ENCODE measurements at regions not wholly inside any gene's neighbourhood (a gene's known extent, or its start where the extent isn't known, plus 50 kb on each side); places are given as distances from the start of the nearest gene placed in this dataset.

DNA sequence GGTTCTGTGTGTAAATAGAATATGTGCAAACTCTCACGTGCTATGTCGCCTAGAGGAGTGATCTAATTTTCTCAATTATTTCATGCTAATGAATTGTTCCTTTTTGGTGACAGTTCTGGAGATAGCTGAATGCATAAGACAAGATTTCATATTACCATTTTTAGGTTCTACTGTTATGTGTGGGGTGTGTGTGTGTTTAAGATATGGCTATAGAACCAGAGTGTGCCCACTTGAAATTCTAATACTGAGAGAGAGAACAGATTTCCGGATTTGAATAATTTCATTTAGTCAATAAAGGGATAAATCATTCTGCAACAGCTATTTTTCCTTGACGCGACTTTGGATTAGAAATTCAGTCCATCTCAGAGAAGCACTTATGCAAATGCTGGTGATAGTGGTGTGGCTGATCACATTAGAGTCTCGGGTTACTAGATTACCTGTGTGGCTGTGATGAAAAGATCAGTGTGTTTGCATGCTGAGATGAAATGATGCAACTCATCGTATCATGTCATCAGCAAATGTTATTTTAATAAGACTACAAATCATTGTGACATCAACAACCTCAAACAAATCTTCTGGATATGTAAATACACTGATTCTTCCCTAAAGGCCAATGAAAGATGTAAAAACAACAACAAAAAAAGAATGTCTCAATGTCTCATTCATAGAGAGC lies 415.9 kb downstream of the EPHA4 start:
- intact Hi-C loops (cut with DNase I) = no loop called here
- TF ChIP-seq, protein P1, sequence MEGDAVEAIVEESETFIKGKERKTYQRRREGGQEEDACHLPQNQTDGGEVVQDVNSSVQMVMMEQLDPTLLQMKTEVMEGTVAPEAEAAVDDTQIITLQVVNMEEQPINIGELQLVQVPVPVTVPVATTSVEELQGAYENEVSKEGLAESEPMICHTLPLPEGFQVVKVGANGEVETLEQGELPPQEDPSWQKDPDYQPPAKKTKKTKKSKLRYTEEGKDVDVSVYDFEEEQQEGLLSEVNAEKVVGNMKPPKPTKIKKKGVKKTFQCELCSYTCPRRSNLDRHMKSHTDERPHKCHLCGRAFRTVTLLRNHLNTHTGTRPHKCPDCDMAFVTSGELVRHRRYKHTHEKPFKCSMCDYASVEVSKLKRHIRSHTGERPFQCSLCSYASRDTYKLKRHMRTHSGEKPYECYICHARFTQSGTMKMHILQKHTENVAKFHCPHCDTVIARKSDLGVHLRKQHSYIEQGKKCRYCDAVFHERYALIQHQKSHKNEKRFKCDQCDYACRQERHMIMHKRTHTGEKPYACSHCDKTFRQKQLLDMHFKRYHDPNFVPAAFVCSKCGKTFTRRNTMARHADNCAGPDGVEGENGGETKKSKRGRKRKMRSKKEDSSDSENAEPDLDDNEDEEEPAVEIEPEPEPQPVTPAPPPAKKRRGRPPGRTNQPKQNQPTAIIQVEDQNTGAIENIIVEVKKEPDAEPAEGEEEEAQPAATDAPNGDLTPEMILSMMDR (IDR thresholded peaks at IDR 0.05) = no peak
- Histone ChIP-seq H3K27me3 (no peaks in the 10 kb centered on the region), H3K27ac (no peak overlapping the region), H3K9me3 (no peaks in the 10 kb centered on the region), H3K4me3 (no peak overlapping the region), H3K4me1 (no peaks in the 10 kb centered on the region), H3K36me3 (no peaks in the 10 kb centered on the region)
- ATAC-seq (no peak), DNase-seq (no peak)

DNA sequence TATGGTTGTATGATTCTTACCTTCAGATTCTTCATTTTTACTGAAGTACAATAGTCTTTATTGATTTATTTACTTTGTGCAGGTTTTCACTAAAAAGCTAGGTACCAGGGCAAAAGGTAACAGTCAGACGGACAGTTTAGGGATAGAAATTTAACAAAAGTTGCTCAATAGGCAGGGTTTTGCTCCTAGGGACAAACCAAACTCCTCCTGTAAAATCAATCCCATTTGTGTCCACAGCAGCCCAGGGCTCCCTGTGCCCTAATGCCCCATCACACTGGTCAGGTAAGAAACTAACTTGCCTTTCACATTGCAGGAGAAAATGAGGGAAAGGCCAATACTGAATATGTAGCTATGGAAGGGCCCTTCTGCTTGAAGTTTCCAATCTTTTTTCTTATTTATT lies 410.9 kb downstream of the EPHA4 start:
- Histone ChIP-seq H3K4me1 (no peaks in the 10 kb centered on the region), H3K9me3 (no peaks in the 10 kb centered on the region), H3K27ac (no peak overlapping the region), H3K4me3 (no peak overlapping the region), H3K36me3 (no peaks in the 10 kb centered on the region), H3K27me3 (no peaks in the 10 kb centered on the region)
- intact Hi-C loops (cut with DNase I) = no loop called here
- ATAC-seq = no peak
- no peak for DNase-seq
- TF ChIP-seq, protein P1 (IDR thresholded peaks at IDR 0.05) = no peak

DNA sequence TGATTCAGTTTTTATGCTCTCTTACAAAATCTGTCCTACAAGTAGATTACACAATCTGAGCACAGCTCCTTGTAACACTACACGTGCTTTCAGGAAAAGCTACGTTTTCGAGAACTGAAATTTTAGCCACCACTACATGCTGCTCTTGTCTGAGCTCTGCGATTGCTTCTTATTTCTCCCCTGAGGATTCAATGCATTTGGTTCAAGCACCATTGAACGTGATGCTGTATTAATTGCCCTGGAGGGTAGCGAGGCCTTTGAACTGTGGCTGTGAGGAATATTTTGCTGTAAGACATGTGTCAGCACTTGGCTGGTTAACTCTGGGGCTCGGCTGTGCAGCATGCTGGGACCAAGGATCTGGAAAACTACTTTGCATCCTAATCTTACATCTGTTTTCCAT lies 405.8 kb downstream of the EPHA4 start:
- H3K36me3 ChIP-seq = no peaks in the 10 kb centered on the region
- ATAC-seq = no peak
- no peak overlapping the region for H3K27ac ChIP-seq

DNA sequence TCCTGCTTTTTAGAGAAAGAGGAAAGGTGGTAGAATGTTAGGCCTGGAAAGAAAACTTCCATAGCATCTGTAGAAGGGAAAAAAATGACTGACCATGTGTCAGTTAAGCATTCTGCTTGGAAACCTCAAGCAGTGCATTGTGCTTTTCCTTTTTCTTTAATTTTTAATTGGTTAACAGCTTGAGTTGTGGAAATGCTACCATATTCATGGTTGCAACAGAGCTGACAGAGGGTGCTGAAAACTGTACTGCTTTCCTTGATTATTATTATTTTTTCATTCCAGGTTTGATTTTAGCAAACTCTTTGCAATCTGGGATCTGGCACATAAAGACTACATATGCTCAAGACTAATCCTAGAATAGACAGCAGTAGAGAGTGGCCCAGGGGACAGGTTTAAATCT lies 404.5 kb downstream of the EPHA4 start:
- H3K27ac ChIP-seq = no peak overlapping the region
- intact Hi-C loops (cut with DNase I) = no loop called here
- H3K4me1 ChIP-seq = no peaks in the 10 kb centered on the region
- ATAC-seq (no peak), DNase-seq (no peak)
- TF ChIP-seq, protein P1 (IDR thresholded peaks at IDR 0.05) = no peak
- H3K9me3 ChIP-seq = no peaks in the 10 kb centered on the region
- no peaks in the 10 kb centered on the region for H3K27me3 ChIP-seq
- no peak overlapping the region for H3K4me3 ChIP-seq
- no peaks in the 10 kb centered on the region for H3K36me3 ChIP-seq

More for the DNA sequence above, 405.8 kb downstream of the EPHA4 start:
- TF ChIP-seq, protein P1 (IDR thresholded peaks at IDR 0.05) = no peak
- peak in 2 of 4 donors; percentile 57 to 67 for DNase-seq
- Histone ChIP-seq H3K27me3 (no peaks in the 10 kb centered on the region), H3K4me1 (no peaks in the 10 kb centered on the region), H3K9me3 (no peaks in the 10 kb centered on the region), H3K4me3 (no peak overlapping the region)
- intact Hi-C loops (cut with DNase I) = no loop called here

DNA sequence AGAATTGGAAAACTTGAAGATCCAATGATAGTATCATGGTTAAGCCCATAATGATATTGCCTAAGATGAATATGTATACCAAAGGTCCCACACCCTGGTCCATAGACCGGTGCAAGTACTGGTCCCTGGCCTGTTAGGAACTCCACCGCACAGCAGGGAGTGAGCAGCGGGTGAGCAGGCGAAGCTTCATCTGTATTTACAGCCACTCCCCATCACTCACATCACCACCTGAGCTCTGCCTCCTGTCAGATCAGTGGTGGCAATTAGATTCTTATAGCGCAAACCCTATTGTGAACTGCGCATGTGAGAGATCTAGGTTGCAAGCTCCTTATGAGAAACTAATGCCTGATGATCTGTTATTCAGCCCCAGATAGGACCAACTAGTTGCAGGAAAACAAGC lies 402.4 kb downstream of the EPHA4 start:
- Histone ChIP-seq H3K27ac (no peak overlapping the region), H3K36me3 (no peaks in the 10 kb centered on the region), H3K4me1 (no peaks in the 10 kb centered on the region), H3K4me3 (no peak overlapping the region), H3K9me3 (no peaks in the 10 kb centered on the region), H3K27me3 (no peaks in the 10 kb centered on the region)
- TF ChIP-seq, protein P1 (IDR thresholded peaks at IDR 0.05) = no peak
- ATAC-seq (no peak), DNase-seq (no peak)
- intact Hi-C loops (cut with DNase I) = no loop called here
